CD4-positive, alpha-beta T cell treated with Interleukin-21 for 1 hour (primary cell): ENCODE measurements at regions not wholly inside any gene's neighbourhood (a gene's known extent, or its start where the extent isn't known, plus 50 kb on each side); places are given as distances from the start of the nearest gene placed in this dataset.
"Not testable (repeated sequence)": the region's sequence is repeated elsewhere in the genome, so short reads cannot be mapped to it uniquely, and the experiment has no call there.

ENCODE experiments used
- DNase-seq: peaks from one replicate; pipeline ENCODE4 v3.0.0-alpha.2; 2020

GRCh38 chr3:105982207-105982606 is 113.4 kb upstream of the CBLB start:
- DNase-seq = no peak

- DNase-seq = peak; percentile 12
Measured at GRCh38 chr3:105984837-105985236, 116.0 kb upstream of the CBLB start.

GRCh38 chr3:105986343-105986742 is 117.5 kb upstream of the CBLB start:
- DNase-seq = not testable (repeated sequence)

- no peak for DNase-seq
Measured at GRCh38 chr3:105987809-105988208, 119.0 kb upstream of the CBLB start.

GRCh38 chr3:105988540-105989212 is 119.9 kb upstream of the CBLB start:
- no peak for DNase-seq

- DNase-seq = no peak
Measured at GRCh38 chr3:105996781-105997180, 128.0 kb upstream of the CBLB start.

- no peak for DNase-seq
Measured at GRCh38 chr3:105997466-105997799, 128.6 kb upstream of the CBLB start.

GRCh38 chr3:105997800-105998526 is 129.2 kb upstream of the CBLB start:
- DNase-seq = no peak

- no peak for DNase-seq
Measured at GRCh38 chr3:105999856-106000255, 131.0 kb upstream of the CBLB start.

GRCh38 chr3:106001923-106002322 is 133.1 kb upstream of the CBLB start:
- DNase-seq = no peak

GRCh38 chr3:106004137-106004681 is 135.4 kb upstream of the CBLB start:
- peak; percentile 26 for DNase-seq

- DNase-seq = no peak
Measured at GRCh38 chr3:106004826-106005225, 136.0 kb upstream of the CBLB start.

- no peak for DNase-seq
Measured at GRCh38 chr3:106006001-106006400, 137.2 kb upstream of the CBLB start.

- DNase-seq = no peak
Measured at GRCh38 chr3:106006571-106006970, 137.8 kb upstream of the CBLB start.

GRCh38 chr3:106007512-106007911 is 138.7 kb upstream of the CBLB start:
- no peak for DNase-seq

GRCh38 chr3:106008766-106009165 is 140.0 kb upstream of the CBLB start:
- no peak for DNase-seq

- DNase-seq = no peak
Measured at GRCh38 chr3:106010829-106011228, 142.0 kb upstream of the CBLB start.

GRCh38 chr3:106013971-106014370 is 145.2 kb upstream of the CBLB start:
- no peak for DNase-seq

- DNase-seq = no peak
Measured at GRCh38 chr3:106014518-106014917, 145.7 kb upstream of the CBLB start.

GRCh38 chr3:106014971-106015370 is 146.2 kb upstream of the CBLB start:
- DNase-seq = no peak

GRCh38 chr3:106018102-106018501 is 149.3 kb upstream of the CBLB start:
- no peak for DNase-seq

- DNase-seq = no peak
Measured at GRCh38 chr3:106018929-106019550, 150.2 kb upstream of the CBLB start.

- DNase-seq = no peak
Measured at GRCh38 chr3:106022913-106023312, 154.1 kb upstream of the CBLB start.

GRCh38 chr3:106025151-106025722 is 156.4 kb upstream of the CBLB start:
- DNase-seq = no peak
